ENCODE measurements at regions not wholly inside any gene's neighbourhood (a gene's known extent, or its start where the extent isn't known, plus 50 kb on each side); places are given as distances from the start of the nearest gene placed in this dataset.

DNA sequence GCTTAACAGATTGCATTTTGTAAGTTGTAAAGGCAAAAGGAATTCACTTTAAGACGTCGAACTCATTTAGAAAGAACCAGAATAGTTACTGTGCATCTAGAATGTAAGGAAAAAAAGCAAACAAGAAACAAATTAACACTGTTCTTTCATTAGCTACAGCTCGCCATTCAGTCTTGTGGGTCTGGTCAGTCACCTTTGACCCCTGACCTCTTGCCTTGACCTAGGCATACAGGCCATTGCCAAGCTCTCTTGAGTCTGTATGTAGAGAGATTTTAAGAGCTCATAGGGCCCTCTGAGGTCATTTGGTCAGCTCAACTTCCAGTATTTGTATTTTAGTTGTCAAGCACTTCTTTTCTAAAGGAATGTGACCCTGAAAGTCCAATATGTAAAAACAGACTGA is 318.7 kb downstream of the DHX35 start:
- DNase-seq: no peak

DNA sequence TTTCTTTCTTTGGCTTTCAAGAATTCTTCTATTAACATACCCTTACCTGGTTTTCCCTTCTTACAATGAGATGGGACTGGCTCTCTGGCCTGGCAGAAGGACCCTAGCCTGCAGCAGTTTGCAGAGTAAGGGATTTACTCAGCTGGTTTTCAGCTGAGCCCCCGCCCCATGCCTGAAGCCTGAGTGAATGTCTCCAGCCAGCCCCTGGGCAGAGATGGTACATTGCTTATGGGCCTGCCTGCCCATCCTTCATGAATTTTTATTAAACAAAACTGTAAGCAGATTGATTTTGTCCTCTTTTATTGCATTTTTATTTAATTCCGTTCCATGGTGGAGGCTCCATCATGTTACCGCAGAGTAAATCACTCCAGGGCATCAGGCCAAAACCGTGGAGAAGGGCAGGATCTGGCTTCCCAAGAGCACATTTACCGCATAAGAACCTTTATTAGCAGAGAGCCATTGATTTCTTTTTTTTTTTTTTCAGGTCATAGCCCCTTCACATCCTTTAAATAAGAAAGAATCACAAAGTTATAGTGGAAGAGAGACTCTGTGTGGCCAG is 316.2 kb downstream of the DHX35 start:
- no peak for DNase-seq

DNA sequence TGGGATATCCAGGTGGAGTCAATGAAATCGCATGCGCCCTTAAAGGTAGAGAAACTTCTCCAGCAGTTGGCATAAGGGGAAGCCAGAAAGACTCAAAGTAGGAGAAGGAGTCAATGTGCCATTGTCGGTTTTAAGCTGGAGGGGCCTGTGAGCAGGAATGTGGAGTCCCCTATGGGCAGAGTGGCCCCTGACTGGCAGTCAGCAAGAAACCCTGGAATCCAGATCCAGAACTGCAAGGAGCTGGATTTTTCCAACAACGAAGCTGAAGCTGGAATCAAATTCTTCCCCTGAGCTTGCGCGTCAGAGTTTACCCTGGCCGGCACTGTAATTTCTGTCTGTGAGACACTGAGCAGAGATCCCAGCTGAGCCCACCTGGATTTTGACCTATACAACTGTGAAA is 315.0 kb downstream of the DHX35 start:
- DNase-seq: no peak

DNA sequence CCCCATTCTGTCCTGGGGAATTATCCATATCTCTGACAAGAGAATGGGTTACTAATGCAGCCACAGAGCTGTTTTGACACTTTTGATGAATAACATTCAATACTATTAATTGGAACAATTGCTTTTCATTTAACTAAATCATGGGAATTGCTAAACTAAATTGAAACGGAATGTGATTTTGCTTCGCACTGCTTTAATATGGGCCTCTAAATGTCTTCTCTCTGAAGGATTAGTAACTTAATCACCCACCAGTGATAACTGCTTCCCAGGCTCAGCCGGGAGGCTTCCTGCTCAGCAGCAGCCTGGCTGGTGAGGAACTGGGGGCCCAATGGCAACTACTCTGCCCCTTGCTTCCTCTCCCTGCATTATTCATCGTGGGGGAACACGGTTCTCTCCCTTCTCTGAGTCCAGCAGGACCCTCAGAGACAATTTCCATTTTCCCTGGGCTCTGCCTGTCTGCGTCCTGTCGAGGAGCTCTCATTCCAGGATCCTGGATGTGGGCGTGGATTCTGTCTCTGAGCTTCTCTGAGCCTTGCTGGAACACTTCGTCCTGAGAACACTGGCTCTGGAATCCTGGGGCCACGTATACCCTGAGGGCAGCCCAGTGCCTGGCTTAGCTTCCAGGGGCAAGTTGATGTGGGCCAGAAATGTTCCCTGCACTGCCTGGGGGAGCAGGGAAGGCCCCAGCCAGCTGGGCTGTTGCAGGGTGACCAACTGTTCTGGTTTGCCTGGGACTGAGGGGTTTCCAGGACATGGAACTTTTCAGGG is 308.9 kb downstream of the DHX35 start:
- DNase-seq: no peak

DNA sequence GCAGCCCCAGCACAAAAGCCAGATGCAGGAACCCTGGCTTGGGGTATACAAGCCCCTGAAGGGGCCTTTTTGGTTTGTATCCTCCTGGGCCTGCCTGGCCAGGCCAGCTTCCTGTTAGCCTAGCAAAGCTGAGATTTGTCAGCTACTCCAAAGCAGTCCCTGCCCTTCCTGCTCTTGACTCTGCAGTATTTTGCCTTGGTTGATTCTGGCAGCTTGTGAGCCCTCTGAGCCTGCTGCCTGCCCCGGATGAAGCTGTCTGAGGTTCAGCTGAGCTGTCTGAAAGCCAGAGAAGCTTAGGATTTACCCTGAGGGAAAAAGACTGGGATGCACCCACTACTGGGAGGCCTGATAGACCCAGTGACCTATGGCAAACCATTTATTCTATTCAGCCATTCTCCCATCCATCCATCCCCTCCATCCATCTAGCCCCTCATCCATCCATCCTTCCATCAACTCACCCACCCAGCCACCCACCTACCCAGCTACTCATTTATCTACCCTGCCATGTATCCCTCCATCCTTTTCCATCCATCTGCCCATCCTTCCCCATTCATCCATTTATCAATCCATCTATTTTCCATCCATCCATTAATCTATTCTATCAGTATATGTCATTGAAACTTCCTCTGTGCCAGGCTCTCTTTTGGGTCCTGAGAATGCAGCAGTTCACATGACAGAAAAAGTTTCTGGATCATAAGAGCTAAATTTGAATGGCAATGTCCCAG is 307.5 kb downstream of the DHX35 start:
- no peak for DNase-seq

DNA sequence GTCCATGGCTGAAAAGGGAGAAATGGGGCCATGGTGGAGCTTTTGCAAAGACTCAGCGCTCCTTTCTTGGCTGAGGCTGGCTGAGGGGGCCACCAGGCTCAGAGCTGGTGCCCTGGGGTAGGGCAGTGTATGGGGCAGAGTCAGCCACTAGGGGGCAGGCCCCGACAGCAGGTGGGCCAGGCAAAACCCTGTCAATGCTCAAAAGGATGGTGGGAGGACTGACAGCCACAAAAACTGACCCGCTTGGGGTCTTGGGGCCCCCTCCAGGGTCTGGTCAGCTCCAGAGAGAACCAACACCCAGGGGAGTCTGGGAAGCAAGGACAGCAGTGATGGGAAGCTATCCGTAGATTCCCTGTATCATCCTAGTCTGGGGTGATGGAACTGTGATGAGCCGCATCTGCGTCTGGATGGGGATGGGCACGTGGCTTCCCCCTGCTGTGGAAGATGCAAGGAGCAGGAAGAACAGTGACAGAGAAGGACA is 306.9 kb downstream of the DHX35 start:
- DNase-seq: peak in 1 of 2 donors; percentile 17

DNA sequence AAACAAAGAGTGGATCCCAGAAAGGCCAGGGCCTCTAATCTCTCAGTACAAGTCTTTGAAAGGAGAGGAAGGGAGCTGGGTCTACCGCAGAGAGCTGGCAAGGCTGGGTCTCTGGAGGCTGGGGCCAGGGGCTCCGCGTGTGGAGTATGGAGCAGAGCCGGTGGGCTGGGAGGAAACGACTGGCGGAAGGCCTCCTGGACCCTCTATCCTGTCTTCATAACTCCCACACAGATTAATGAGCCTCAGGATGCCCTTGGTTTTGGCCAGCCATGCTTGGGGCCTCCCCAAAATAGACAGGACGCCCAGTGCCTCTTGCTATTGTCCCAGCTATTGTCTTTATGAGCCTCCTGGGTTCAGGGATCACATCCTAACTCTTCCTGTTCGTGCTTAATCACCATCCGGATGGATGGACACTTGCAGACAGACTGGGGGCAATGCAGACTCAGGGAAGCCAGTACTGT is 306.4 kb downstream of the DHX35 start:
- no peak for DNase-seq

DNA sequence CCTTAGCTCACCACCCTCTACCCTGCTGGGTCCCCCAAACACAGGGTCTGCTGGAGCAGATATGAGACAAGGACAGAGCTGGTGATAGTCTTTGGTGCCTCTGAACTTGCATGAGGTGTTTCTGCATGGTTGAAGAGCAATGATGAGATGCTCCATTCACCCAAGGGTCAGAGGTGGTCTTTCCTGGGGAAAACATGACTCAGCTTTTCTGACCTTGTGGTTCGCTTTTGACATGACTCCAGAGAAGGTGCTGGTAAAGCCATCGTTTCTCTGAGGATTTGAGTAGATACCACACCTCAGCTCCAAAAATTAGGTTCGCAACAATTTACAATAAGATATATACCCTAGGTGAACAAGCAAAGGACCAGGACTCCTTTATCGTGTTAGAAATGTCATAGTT is 304.8 kb downstream of the DHX35 start:
- DNase-seq: no peak

DNA sequence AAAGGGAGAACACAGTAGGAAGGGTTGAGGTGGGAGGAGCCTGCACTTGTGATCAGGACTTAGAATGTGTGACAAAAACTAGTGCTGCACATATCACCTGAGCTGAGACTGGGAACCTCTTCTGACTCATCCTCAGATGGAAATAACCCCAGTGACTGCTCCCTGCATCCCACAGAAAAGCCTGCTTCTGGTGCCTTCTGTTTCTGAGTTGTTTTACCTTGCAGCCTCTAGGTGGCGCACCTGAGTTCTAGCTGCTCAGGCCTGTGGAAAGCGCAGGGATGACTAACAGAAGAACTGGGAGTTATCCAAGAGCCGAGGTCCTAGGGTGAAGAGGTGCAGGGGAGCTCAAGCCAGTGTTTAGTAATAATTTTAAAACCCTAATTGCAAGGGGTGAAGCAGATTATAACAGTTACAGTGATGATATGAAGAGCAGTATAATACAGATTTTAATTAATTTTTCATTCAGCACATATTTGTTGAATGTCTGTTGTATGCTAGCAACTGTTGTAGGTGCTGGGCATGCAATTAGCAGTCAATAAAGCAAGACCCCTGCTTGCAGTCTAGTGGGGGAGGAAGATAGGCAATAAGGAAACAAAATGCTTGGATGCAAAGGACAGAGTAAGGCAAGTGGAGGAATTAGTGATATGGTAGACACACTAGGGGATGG is 302.5 kb downstream of the DHX35 start:
- DNase-seq: peak; percentile 18 to 22

DNA sequence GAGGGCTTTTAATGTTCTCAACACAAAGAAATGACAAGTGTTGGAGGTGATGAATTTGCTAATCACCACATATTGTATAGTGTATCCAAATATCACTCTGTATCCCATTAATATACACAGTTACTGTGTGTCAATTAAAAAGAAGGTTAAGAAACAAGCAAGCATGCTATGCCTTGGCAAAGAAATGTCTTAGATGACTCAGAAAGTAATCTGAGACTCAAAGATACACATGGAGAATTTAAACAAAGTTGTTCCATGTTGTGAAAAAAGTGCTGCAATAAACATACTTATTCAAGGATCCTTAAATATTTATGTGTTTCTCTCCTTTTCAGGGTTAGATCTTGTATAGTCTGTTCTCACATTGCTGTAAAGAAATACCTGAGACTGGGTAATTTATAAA is 300.9 kb downstream of the DHX35 start:
- no peak for DNase-seq

DNA sequence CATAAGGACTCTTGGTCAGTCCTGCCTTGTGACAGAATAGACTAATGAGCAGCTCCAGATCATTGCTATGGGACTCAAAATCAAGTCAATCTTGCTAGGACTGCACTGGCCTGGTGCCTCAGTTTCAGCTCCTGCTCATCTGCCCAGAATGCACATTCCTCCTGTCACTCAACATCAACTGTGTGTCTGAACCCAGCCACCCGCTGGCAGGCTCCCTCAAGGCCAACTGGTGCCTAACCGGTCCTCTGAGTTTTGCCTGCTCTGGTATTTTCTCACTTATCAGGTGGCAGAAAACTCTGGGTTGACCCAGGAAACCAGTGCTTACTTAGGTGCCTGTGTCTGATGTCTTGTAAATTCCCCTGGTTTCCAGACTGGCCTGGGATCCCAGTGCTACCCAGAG is 297.7 kb downstream of the DHX35 start:
- no peak for DNase-seq

DNA sequence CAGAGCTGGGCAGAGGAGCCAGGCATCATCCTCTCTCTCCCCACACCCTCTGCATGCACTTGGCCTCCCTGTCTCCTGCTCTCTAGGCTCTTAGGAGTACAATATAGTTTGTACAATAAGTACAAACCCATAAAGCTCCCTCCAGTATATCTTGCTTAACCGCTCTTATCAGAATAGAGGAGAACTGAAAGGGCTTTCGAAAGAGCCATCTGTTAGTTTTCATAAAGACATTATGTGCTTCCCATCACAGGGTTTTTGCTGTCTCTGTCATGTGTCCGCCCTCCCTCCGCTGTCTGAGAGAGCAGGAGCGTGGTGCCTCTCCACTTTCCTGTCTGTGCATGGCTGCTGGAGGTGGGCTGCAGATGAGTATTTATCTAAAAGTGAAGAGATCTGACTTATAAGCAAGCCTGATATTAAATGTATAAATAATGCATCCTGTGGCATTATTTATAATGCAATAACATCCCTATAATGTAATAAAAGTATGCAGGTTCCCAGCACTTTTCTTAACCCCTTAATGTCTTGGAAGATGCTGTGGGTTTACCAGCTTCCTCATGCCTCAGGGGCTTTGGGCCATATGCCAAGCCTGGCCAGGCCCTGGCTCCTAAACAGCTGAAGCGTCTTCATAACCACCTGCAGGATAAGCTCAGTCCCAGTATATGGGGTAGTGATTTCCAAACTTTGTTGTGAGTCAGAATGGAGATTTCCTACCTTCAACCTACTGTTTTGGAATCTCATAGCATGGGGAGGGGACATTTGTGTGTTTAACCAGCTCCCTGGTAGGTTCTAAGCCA is 297.1 kb downstream of the DHX35 start:
- no peak for DNase-seq

DNA sequence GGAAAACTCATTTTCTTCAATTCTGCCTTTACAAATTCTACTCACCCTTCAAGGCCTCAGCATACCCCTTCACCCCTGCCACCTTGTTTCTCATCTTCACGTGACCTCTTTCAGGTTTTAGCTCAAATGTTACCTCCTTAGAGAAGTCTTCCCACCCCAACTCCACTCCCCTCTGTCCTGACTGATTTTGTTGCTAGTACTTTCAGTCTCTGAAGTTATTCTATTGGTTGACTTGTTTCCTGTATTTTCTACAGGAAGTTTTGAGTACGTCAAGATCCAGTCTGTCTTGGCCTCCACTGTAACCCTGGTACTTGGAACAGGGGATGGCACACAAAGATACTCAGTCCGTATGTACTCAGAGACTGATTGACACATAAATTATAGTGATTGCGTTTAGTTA is 296.1 kb downstream of the DHX35 start:
- DNase-seq: no peak

DNA sequence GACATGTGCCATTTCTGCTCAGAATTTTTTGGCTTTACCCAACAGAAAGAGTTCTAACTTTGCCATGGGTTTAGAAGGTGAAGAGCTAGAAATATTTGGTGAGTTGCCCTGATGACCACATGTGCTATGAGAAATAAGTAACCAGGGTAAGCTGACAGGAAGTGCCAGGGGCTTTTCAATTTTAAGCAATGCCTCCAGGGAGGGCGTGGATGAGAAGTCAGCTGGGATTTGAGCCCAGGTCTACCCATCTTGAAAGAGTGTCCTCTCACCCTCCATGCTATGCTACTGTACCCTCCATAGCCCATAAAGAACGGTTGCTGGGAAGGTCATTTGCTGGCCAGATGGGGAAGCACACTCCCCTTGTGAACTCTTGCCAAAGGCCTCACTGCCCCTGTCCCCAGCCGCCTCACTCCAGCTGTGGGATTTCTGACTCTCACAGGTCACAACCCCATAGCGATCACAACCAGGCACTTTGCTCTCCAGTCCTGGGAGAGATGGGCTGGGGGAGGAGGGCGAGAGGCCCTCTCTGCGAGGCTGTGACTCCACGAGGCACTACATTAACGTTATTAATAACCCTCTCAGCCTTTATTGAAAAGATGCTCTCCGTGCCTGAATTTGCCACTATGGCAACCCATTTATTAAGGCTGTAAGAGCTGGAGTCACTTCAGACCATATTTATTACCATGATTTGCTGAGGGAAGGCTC is 291.1 kb downstream of the DHX35 start:
- no peak for DNase-seq

DNA sequence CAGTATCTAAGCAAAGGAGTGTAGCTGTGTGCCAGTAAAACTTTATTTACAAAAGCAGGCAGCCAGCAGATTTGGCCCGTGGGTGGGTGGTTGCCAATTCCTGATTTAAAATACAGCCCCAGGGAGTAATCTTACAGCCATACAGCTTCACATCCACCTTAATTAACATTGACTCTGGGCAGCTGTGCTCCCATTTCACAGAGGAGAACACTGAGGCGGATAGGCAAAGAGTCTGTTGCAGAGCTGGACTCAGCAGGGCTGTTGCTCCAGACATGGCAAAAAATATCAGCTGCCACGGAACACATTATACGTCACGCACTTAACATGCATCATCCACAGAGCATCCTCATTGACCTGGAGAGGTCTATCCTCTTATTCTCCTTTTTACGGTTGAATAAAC is 289.9 kb downstream of the DHX35 start:
- no peak for DNase-seq

DNA sequence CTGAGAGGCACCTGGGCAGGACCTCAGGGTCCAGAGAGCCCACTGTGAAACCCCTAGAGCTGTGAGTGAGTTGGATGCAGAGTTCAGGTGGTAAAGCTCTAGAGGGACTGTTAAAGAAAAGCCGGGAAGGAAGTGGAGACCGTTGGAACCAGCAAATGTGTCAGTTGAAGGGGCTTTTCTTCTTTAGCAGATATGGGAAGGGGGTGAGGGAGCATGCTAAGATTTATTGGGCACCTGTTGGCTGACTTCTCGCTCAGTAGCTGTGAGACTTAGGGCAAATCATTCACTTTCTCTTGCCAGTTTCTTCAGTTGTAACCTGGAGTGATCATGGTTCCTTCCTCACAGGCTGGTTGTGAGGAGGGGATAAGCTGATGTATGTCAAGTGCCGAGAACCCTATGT is 287.7 kb downstream of the DHX35 start:
- no peak for DNase-seq

DNA sequence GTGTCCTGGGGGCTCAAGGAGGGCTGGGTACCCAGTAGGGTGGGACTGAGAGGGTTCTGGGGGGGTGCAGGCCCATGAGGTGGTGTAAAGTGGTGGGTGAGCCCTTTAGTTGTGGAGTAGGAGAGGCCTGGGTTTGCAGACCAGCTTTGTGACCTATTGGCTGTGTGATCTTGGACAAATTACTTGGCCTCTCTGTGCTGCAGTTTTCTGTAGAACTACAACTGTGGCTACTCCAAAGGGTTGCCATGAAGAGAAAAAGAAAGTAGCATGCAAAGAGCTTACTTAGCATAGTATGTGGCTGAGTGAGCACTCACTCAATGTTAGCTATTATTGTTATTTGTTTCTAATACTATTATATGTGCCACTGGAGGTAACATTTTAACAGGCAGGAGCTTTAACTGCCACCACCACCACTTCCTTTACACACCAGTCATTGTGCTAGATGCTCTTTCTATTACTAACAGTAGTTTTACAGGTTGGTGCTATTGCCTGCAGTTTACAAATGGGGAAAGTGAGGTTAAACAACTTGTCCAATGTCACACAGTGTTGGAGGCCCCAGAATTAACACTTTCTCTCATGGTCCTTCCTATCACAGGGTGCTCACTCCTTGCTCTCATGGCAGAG is 286.8 kb downstream of the DHX35 start:
- DNase-seq: no peak

DNA sequence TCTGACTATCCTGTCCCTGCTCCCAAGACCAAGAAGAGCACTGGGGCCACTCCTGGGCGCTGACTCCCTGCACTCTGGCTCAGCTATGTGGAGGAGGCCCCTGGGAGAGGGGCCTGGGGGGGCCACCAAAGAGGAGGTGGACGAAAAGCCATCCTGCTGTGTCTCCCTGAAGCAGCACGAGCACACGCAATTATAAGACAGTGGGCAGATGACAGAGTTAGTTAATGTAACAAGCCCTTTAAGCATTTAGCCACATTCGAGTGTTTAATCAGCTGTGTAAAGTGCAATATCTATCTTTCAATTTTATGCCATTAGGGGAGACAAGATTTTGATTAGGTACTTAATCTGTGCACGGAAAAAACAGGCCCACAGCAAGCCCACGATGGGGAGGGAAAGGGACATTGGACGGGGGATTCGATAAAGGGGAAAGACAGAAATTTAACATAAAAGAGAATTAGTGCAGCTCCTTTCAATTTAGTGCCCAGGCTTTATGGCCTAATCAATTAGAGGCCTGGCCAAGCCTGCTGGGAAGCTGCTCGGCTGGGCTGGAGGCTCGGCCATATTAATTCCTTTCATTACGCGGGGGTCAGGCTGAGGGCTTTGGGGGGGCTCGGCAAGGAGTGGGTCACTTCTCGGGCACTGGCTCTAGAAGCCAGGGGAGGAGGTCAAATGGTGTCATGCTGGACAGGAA is 286.2 kb downstream of the DHX35 start:
- DNase-seq: no peak

DNA sequence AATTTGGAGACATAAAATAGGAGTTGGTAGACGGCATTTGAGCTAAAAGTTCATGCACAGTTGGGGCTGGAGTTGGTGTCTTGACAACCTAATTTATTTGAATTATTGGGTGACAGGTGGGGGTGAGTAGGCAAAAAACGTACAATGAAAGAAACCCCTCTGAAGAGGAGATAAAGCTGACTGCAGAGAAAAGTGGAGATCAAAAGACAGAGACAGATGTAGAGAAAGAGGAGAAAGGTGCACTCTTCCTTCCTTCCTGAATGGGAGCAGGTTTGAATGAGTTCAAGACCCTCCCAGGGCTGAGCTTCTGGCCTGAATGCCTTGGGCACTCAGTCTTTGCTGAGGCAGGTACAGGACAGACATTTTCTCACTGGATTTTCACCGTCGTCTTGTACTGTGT is 284.3 kb downstream of the DHX35 start:
- no peak for DNase-seq

DNA sequence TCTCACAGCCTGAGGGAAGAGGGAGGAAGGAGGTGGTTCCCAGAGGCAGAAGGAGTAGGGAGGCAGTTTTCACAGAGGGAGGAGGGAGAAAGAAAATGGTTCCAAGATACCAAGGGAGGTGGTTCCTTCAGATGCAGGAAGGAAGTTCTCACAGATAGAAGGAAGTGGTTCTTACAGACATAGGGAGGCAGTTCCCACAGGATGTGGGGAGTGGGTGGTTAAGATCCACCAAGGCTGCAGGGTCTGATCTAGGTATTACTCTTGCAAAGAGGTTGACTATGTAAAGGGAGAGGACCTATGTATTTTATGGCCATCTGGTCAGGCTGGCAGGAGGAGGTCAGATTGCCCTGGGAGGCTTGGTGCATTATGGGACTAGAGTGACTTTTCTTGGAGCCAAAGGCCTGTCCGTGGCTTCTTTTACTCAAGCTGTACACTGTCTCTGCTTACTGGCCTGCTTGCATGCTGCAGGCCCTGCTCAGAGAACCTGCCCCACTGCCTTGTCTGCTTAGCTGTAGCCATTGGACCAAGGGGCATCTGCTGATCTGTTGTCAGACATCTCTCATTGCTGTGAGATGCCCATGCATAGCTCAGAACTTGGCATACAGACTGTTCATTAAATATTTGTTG is 283.7 kb downstream of the DHX35 start:
- no peak for DNase-seq

Measured in hippocampal formation (tissue), 2 donors.